ENCODE measurements at regions not wholly inside any gene's neighbourhood (a gene's known extent, or its start where the extent isn't known, plus 50 kb on each side); places are given as distances from the start of the nearest gene placed in this dataset.

DNA sequence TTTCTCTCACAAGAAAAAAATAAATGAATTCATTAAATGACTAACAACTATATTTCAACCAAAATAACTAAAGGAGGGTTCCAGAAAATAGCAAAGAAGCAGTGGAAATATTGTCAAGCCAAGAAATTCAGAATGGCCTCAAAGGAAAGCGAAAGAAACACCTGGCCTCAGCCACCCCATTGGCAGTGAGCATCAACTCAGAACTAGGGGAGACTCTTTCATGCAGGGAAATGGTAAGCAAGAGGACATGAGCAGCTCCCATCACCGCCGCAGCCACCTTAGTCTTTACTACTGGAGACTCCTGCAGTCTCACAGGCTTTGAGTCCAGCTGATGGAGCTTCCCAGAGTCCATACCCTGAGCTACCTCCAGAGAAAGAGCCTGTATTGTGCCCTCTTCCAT lies 343.9 kb upstream of the GRAMD2B start:
- dilution Hi-C loops (cut with MboI; ENCODE audit: extremely low pct_ligation_motif_present, low sequenced_read_pairs) (no loop called here), intact Hi-C loops (cut with micrococcal nuclease) (no loop called here)
- Histone ChIP-seq H3K4me3 (replicated peaks in 1 of 3; ENCODE audit: insufficient read depth in 1 of 3, low read depth in 1 of 3, low read length in 3 of 3) (no peak overlapping the region), H3K9me1 (replicated peaks; ENCODE audit: control insufficient read depth, extremely low read depth, insufficient read depth, low read length) (no peaks in the 10 kb centered on the region), H3K36me3 (ENCODE audit: control insufficient read depth in 2 of 2, extremely low read depth in 1 of 2, insufficient read depth in 2 of 2, low read length in 2 of 2) (no peaks in the 10 kb centered on the region), H3K4me2 (ENCODE audit: insufficient read depth, low read length) (no peak overlapping the region), H3K9me3 (replicated peaks; ENCODE audit: control insufficient read depth, insufficient read depth, low read length) (no peaks in the 10 kb centered on the region), H3K27me3 (ENCODE audit: control insufficient read depth in 2 of 2, insufficient read depth in 2 of 2, low read length in 2 of 2) (no peaks in the 10 kb centered on the region), H3K79me2 (ENCODE audit: control insufficient read depth, insufficient read depth, low read length) (no peaks in the 10 kb centered on the region), H3K27ac (ENCODE audit: insufficient read depth, low read depth, low read length) (no peak overlapping the region), H3K4me1 (ENCODE audit: control insufficient read depth, extremely low read depth, insufficient read depth, low read length) (no peaks in the 10 kb centered on the region), H2AFZ (ENCODE audit: low read depth, low read length) (no peak overlapping the region), H3K9ac (replicated peaks; ENCODE audit: extremely low read depth, insufficient read depth, low read length) (no peak overlapping the region), H4K20me1 (replicated peaks; ENCODE audit: control insufficient read depth, extremely low read depth, insufficient read depth, low read length) (no peaks in the 10 kb centered on the region)
- FAIRE-seq (no peak), DNase-seq (ENCODE audit: low read depth, low spot score) (no peak)
- no TSS peak for BruUV-seq (replicated peaks)
- ChIA-PET CTCF (no interaction called here), POLR2A (interaction anchor here (0.6 kb wide), 1 partner anchor 169 kb away, joined by 3 read pairs; no protein-coding TSS in a partner anchor)
- TF ChIP-seq POLR2A (IDR thresholded peaks at IDR 0.05; ENCODE audit: low read depth, low read length), result no peak
- TF ChIP-seq FOS (IDR thresholded peaks at IDR 0.05; ENCODE audit: borderline replicate concordance, insufficient read depth, low read length), result no peak
- no peak for TF ChIP-seq POLR2AphosphoS5 (IDR thresholded peaks at IDR 0.05; ENCODE audit: insufficient read depth, low read depth, low read length)
- TF ChIP-seq CTCF (IDR thresholded peaks at IDR 0.05; ENCODE audit: extremely low read depth in 1 of 2, insufficient read depth in 1 of 2, low read depth in 1 of 2, low read length in 2 of 2), result no peak
- TF ChIP-seq EZH2 (IDR thresholded peaks at IDR 0.05; ENCODE audit: borderline replicate concordance, low read depth, low read length, severe bottlenecking), result no peak
- TF ChIP-seq GATA2 (IDR thresholded peaks at IDR 0.05; ENCODE audit: insufficient read depth, insufficient read length, low read depth, low read length), result no peak
- TF ChIP-seq JUN (IDR thresholded peaks at IDR 0.05; ENCODE audit: borderline replicate concordance, insufficient read depth, insufficient read length, low read depth), result no peak
- TF ChIP-seq MYC (IDR thresholded peaks at IDR 0.05; ENCODE audit: low read depth, low read length), result no peak
- TF ChIP-seq MAX (IDR thresholded peaks at IDR 0.05; ENCODE audit: insufficient read depth, insufficient read length), result no peak

Data from endothelial cell of umbilical vein (primary cell).